Suprapubic skin (tissue), 4 donors: ENCODE measurements at regions not wholly inside any gene's neighbourhood (a gene's known extent, or its start where the extent isn't known, plus 50 kb on each side); places are given as distances from the start of the nearest gene placed in this dataset.

Experiments used
- EP300 ChIP-seq: sonication (generic); formaldehyde crosslinking; IDR thresholded peaks from one replicate; pipeline ENCODE4 v1.6.1; 2017; ENCODE audit warnings: antibody characterized with exemption
- POLR2A ChIP-seq, 2 donors: fragments of 450-650 bp; IDR thresholded peaks; one replicate each; pipeline ENCODE4 v1.6.1; 2017; ENCODE audit warnings: antibody characterized with exemption in 2 of 2, mild to moderate bottlenecking in 2 of 2, moderate library complexity in 2 of 2
- POLR2AphosphoS5 ChIP-seq, 3 donors: sonication (generic); formaldehyde crosslinking; IDR thresholded peaks; one replicate each; pipeline ENCODE4 v1.6.1; 2017; ENCODE audit warnings: antibody characterized with exemption in 3 of 3
- TF ChIP-seq, protein P1 (sequence below), 2 donors: fragments of 200-600 bp in 1 of 2; fragments of 450-650 bp in 1 of 2; sonication (generic) in 1 of 2; IDR thresholded peaks; one replicate each; pipeline ENCODE4 v1.5.1; 2016 to 2019; ENCODE audit warnings: antibody characterized with exemption in 2 of 2, mild to moderate bottlenecking in 1 of 2, moderate library complexity in 1 of 2

DNA sequence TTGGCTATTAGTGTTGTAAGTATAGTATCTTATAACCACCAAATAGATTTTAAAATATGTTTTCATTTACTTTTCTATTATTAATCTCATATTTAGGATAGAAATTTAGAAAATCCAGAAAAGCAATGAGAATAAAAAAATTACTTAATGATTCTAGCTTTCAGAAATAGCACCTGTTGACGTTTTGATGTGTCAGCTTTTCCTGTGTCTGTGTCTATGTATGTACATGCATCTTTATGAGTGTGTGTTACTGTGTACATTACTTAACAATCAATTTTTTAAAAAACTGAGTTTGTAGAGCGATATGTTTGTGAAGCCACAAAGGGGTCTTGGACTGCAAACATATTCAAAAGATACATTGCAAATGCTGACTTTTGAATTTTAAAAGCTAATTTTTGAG lies 526.9 kb downstream of the BCKDHB start:
- TF ChIP-seq, protein P1, sequence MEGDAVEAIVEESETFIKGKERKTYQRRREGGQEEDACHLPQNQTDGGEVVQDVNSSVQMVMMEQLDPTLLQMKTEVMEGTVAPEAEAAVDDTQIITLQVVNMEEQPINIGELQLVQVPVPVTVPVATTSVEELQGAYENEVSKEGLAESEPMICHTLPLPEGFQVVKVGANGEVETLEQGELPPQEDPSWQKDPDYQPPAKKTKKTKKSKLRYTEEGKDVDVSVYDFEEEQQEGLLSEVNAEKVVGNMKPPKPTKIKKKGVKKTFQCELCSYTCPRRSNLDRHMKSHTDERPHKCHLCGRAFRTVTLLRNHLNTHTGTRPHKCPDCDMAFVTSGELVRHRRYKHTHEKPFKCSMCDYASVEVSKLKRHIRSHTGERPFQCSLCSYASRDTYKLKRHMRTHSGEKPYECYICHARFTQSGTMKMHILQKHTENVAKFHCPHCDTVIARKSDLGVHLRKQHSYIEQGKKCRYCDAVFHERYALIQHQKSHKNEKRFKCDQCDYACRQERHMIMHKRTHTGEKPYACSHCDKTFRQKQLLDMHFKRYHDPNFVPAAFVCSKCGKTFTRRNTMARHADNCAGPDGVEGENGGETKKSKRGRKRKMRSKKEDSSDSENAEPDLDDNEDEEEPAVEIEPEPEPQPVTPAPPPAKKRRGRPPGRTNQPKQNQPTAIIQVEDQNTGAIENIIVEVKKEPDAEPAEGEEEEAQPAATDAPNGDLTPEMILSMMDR (IDR thresholded peaks at IDR 0.05), result no peak
- no peak for TF ChIP-seq POLR2AphosphoS5 (IDR thresholded peaks at IDR 0.05)
- no peak for TF ChIP-seq POLR2A (IDR thresholded peaks at IDR 0.05)
- no peak for TF ChIP-seq EP300
